ENCODE measurements at regions not wholly inside any gene's neighbourhood (a gene's known extent, or its start where the extent isn't known, plus 50 kb on each side); places are given as distances from the start of the nearest gene placed in this dataset.

- no peak overlapping the region for H3K4me3 ChIP-seq (ENCODE audit: low read depth, low read length)
- POLR2A ChIA-PET: no interaction called here
- TF ChIP-seq CTCF (IDR thresholded peaks at IDR 0.05; ENCODE audit: low read depth, low read length): no peak
- no peaks in the 10 kb centered on the region for H3K27me3 ChIP-seq (ENCODE audit: control insufficient read depth, insufficient read depth, low read length)
- CTCF ChIA-PET: interaction anchor here (1.2 kb wide), 1 partner anchor 324 kb away, joined by 3 read pairs; no protein-coding TSS in a partner anchor
- H3K9me3 ChIP-seq (ENCODE audit: control insufficient read depth, insufficient read depth, low read length): peaks cover 3% of the 10 kb centered on the region; the same call in 1 of the 2 replicates
- no peak for DNase-seq (ENCODE audit: low read depth, low spot score)
- H3K27ac ChIP-seq (ENCODE audit: low read depth, low read length): no peak overlapping the region
Observed at GRCh38 chr11:109196016-109196415, 226.0 kb upstream of the C11orf87 start.

- ChIA-PET CTCF (no interaction called here), POLR2A (no interaction called here)
- Histone ChIP-seq H3K9me3 (ENCODE audit: control insufficient read depth, insufficient read depth, low read length) (peaks cover 3% of the 10 kb centered on the region; the same call in 1 of the 2 replicates), H3K4me3 (ENCODE audit: low read depth, low read length) (no peak overlapping the region), H3K27me3 (ENCODE audit: control insufficient read depth, insufficient read depth, low read length) (no peaks in the 10 kb centered on the region), H3K27ac (ENCODE audit: low read depth, low read length) (no peak overlapping the region)
- TF ChIP-seq CTCF (IDR thresholded peaks at IDR 0.05; ENCODE audit: low read depth, low read length): no peak
- DNase-seq (ENCODE audit: low read depth, low spot score): no peak
Observed at GRCh38 chr11:109197656-109198055, 224.3 kb upstream of the C11orf87 start.

- H3K4me3 ChIP-seq (ENCODE audit: low read depth, low read length): no peak overlapping the region
- ChIA-PET CTCF (no interaction called here), POLR2A (no interaction called here)
- DNase-seq (ENCODE audit: low read depth, low spot score): no peak
- H3K27ac ChIP-seq (ENCODE audit: low read depth, low read length): no peak overlapping the region
- no peaks in the 10 kb centered on the region for H3K9me3 ChIP-seq (ENCODE audit: control insufficient read depth, insufficient read depth, low read length)
- H3K27me3 ChIP-seq (ENCODE audit: control insufficient read depth, insufficient read depth, low read length): no peaks in the 10 kb centered on the region
- no peak for TF ChIP-seq CTCF (IDR thresholded peaks at IDR 0.05; ENCODE audit: low read depth, low read length)
Observed at GRCh38 chr11:109203176-109203575, 218.8 kb upstream of the C11orf87 start.

GRCh38 chr11:109205312-109205711, 216.7 kb upstream of the C11orf87 start:
- ChIA-PET CTCF (no interaction called here), POLR2A (no interaction called here)
- Histone ChIP-seq H3K9me3 (ENCODE audit: control insufficient read depth, insufficient read depth, low read length) (no peaks in the 10 kb centered on the region), H3K27me3 (ENCODE audit: control insufficient read depth, insufficient read depth, low read length) (no peaks in the 10 kb centered on the region), H3K4me3 (ENCODE audit: low read depth, low read length) (no peak overlapping the region), H3K27ac (ENCODE audit: low read depth, low read length) (no peak overlapping the region)
- TF ChIP-seq CTCF (IDR thresholded peaks at IDR 0.05; ENCODE audit: low read depth, low read length): no peak
- DNase-seq (ENCODE audit: low read depth, low spot score): no peak

- POLR2A ChIA-PET: no interaction called here
- Histone ChIP-seq H3K4me3 (ENCODE audit: low read depth, low read length) (no peak overlapping the region), H3K27ac (ENCODE audit: low read depth, low read length) (no peak overlapping the region), H3K27me3 (ENCODE audit: control insufficient read depth, insufficient read depth, low read length) (no peaks in the 10 kb centered on the region), H3K9me3 (ENCODE audit: control insufficient read depth, insufficient read depth, low read length) (no peaks in the 10 kb centered on the region)
- no peak for DNase-seq (ENCODE audit: low read depth, low spot score)
- CTCF ChIA-PET: no interaction called here
- TF ChIP-seq CTCF (IDR thresholded peaks at IDR 0.05; ENCODE audit: low read depth, low read length): no peak
Observed at GRCh38 chr11:109208121-109208520, 213.9 kb upstream of the C11orf87 start.
